ENCODE measurements at regions not wholly inside any gene's neighbourhood (a gene's known extent, or its start where the extent isn't known, plus 50 kb on each side); places are given as distances from the start of the nearest gene placed in this dataset.

DNA sequence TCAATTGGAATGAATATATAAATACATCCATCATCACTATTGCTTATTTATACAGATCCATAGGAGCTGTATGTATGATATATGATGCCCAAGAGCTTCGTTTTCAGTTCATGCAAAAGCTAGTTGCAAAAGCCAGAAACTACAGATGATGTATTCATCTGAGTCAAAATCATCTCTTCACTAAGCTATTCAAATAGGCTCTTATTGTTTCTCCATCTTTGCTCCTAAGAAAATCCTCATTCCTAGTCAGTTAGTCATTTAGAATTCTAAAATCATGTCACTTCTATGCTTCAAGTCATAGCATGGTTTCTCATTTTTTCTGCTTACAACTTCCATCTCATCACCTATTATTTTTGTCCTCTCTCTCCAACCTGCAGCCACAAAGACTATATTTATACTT lies 300.1 kb upstream of the TRAM1L1 start:
- H2BK120ac ChIP-seq (ENCODE audit: low read depth, low read length): no peak overlapping the region
- no peaks in the 10 kb centered on the region for H3K79me1 ChIP-seq (replicated peaks; ENCODE audit: low read length, poor library complexity, severe bottlenecking)
- no peak overlapping the region for H3K23ac ChIP-seq (ENCODE audit: low read length in 2 of 2)
- H3K9me3 ChIP-seq (ENCODE audit: control insufficient read depth, low read length): no peaks in the 10 kb centered on the region
- no peak overlapping the region for H3K4me2 ChIP-seq (ENCODE audit: low read length, poor library complexity, severe bottlenecking)
- no peak overlapping the region for H3K9ac ChIP-seq (ENCODE audit: low read length)
- H3K36me3 ChIP-seq (ENCODE audit: control insufficient read depth in 1 of 2, insufficient read depth in 2 of 2, low read depth in 1 of 2, low read length in 2 of 2): no peaks in the 10 kb centered on the region
- H4K8ac ChIP-seq (ENCODE audit: low read length): no peak overlapping the region
- no peak overlapping the region for H2AFZ ChIP-seq (ENCODE audit: low read depth, low read length)
- H3K4me3 ChIP-seq (ENCODE audit: insufficient read depth in 1 of 2, low read depth in 1 of 2, low read length in 2 of 2): no peak overlapping the region
- no peak overlapping the region for H2BK5ac ChIP-seq (ENCODE audit: low read depth, low read length, poor library complexity, severe bottlenecking)
- no peak for DNase-seq
- H3K4me1 ChIP-seq (ENCODE audit: control insufficient read depth, insufficient read depth, low read depth, low read length): no peaks in the 10 kb centered on the region
- H2BK12ac ChIP-seq (ENCODE audit: low read length in 2 of 2): no peak overlapping the region
- no peak overlapping the region for H3K14ac ChIP-seq (ENCODE audit: low read length in 2 of 2)
- no peak overlapping the region for H3K27ac ChIP-seq (ENCODE audit: low read length, poor library complexity, severe bottlenecking)
- no peak overlapping the region for H2BK15ac ChIP-seq (ENCODE audit: low read depth, poor library complexity, severe bottlenecking)
- no peak overlapping the region for H2AK5ac ChIP-seq (ENCODE audit: low read length, severe bottlenecking)
- H3K4ac ChIP-seq (ENCODE audit: low read depth in 1 of 2, low read length in 2 of 2): no peak overlapping the region
- H4K91ac ChIP-seq (ENCODE audit: low read length): no peak overlapping the region
- no peaks in the 10 kb centered on the region for H3K27me3 ChIP-seq (ENCODE audit: control insufficient read depth in 1 of 2, insufficient read depth in 1 of 2, low read length in 2 of 2)
- WGBS: 74% methylated on average over 1 of the region's 1 CpG
- H3K18ac ChIP-seq (ENCODE audit: low read depth in 1 of 2, low read length in 2 of 2): no peak overlapping the region

DNA sequence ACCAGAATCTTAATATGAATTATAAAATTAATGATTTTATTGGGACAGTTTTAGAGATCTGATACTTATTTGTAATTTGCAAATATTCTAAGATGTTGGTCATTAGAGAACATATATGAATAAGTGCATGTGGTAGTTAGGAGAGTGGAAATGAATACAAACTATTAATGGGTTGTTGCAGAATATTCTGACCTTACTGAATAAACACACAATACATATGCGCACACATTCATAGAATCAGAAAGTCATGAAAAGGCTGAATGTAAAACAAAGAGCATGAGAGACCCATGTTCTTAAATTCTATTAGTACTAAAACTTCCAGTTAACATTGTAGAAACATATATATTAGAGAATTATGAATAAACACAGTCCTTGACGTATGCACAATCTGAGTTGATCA lies 301.7 kb upstream of the TRAM1L1 start:
- no peak overlapping the region for H4K8ac ChIP-seq (ENCODE audit: low read length)
- H3K9me3 ChIP-seq (ENCODE audit: control insufficient read depth, low read length): no peaks in the 10 kb centered on the region
- H3K14ac ChIP-seq (ENCODE audit: low read length in 2 of 2): no peak overlapping the region
- H2BK120ac ChIP-seq (ENCODE audit: low read depth, low read length): no peak overlapping the region
- H3K4me1 ChIP-seq (ENCODE audit: control insufficient read depth, insufficient read depth, low read depth, low read length): no peaks in the 10 kb centered on the region
- H3K36me3 ChIP-seq (ENCODE audit: control insufficient read depth in 1 of 2, insufficient read depth in 2 of 2, low read depth in 1 of 2, low read length in 2 of 2): no peaks in the 10 kb centered on the region
- no peaks in the 10 kb centered on the region for H3K27me3 ChIP-seq (ENCODE audit: control insufficient read depth in 1 of 2, insufficient read depth in 1 of 2, low read length in 2 of 2)
- H2AFZ ChIP-seq (ENCODE audit: low read depth, low read length): no peak overlapping the region
- no peak overlapping the region for H3K23ac ChIP-seq (ENCODE audit: low read length in 2 of 2)
- H3K9ac ChIP-seq (ENCODE audit: low read length): no peak overlapping the region
- no peak overlapping the region for H3K4me3 ChIP-seq (ENCODE audit: insufficient read depth in 1 of 2, low read depth in 1 of 2, low read length in 2 of 2)
- no peak overlapping the region for H2BK15ac ChIP-seq (ENCODE audit: low read depth, poor library complexity, severe bottlenecking)
- no peak overlapping the region for H3K4ac ChIP-seq (ENCODE audit: low read depth in 1 of 2, low read length in 2 of 2)
- WGBS: no CpG with 5 or more reads among the region's 2 CpGs
- H3K27ac ChIP-seq (ENCODE audit: low read length, poor library complexity, severe bottlenecking): no peak overlapping the region
- no peaks in the 10 kb centered on the region for H3K79me1 ChIP-seq (replicated peaks; ENCODE audit: low read length, poor library complexity, severe bottlenecking)
- no peak overlapping the region for H2BK5ac ChIP-seq (ENCODE audit: low read depth, low read length, poor library complexity, severe bottlenecking)
- no peak overlapping the region for H3K18ac ChIP-seq (ENCODE audit: low read depth in 1 of 2, low read length in 2 of 2)
- DNase-seq: no peak
- no peak overlapping the region for H4K91ac ChIP-seq (ENCODE audit: low read length)
- no peak overlapping the region for H2AK5ac ChIP-seq (ENCODE audit: low read length, severe bottlenecking)
- H2BK12ac ChIP-seq (ENCODE audit: low read length in 2 of 2): no peak overlapping the region
- H3K4me2 ChIP-seq (ENCODE audit: low read length, poor library complexity, severe bottlenecking): no peak overlapping the region

DNA sequence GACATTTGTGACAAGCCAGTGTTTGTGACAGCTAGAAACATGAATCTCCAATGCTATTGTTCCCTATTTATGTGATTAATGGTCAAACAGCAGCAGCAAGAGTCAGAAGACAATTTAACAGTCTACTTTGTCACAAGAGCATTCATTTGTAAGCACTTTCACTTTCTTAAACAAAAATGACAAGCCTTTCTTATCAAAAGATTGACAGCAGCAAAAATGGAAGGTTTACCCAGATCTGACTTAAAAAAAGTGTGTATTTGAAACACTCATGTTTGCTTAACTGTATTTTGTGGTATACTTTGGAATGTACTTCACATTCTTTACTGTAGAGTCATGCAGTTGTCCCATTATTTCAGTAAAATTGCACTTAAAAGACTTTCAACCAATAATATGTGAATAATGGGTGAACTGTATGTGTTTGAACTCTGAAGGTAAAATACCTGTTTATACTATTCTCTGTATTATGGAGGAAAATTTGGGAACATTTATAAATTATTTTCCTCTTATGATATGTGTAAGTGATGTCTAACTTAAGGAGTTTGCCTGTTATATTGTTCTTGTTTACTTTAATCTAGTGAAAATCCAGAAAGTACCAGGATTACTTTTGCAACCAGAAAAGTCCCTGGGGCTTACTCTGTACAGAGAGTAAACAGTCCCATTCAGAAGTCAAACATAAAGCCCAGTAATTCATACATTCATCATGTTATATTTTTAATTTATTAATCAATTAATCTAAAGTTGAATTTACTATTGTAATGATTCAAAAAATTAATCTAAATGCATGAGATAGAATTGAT lies 314.9 kb upstream of the TRAM1L1 start:
- Histone ChIP-seq H3K9me3 (ENCODE audit: control insufficient read depth, low read length) (peaks cover 2% of the 10 kb centered on the region), H3K23ac (ENCODE audit: low read length in 2 of 2) (no peak overlapping the region), H2BK5ac (ENCODE audit: low read depth, low read length, poor library complexity, severe bottlenecking) (no peak overlapping the region), H2BK12ac (ENCODE audit: low read length in 2 of 2) (no peak overlapping the region), H3K4me1 (ENCODE audit: control insufficient read depth, insufficient read depth, low read depth, low read length) (no peaks in the 10 kb centered on the region), H2BK120ac (ENCODE audit: low read depth, low read length) (no peak overlapping the region), H3K9ac (ENCODE audit: low read length) (peak overlapping the region; percentile 3), H3K18ac (ENCODE audit: low read depth in 1 of 2, low read length in 2 of 2) (no peak overlapping the region), H2AK5ac (ENCODE audit: low read length, severe bottlenecking) (no peak overlapping the region), H4K8ac (ENCODE audit: low read length) (no peak overlapping the region), H2AFZ (ENCODE audit: low read depth, low read length) (no peak overlapping the region), H3K4me2 (ENCODE audit: low read length, poor library complexity, severe bottlenecking) (no peak overlapping the region), H3K27ac (ENCODE audit: low read length, poor library complexity, severe bottlenecking) (peak overlapping the region; percentile 68), H3K79me1 (replicated peaks; ENCODE audit: low read length, poor library complexity, severe bottlenecking) (no peaks in the 10 kb centered on the region), H3K36me3 (ENCODE audit: control insufficient read depth in 1 of 2, insufficient read depth in 2 of 2, low read depth in 1 of 2, low read length in 2 of 2) (no peaks in the 10 kb centered on the region), H3K14ac (ENCODE audit: low read length in 2 of 2) (no peak overlapping the region), H4K91ac (ENCODE audit: low read length) (no peak overlapping the region), H3K4me3 (ENCODE audit: insufficient read depth in 1 of 2, low read depth in 1 of 2, low read length in 2 of 2) (peak overlapping the region in 1 of 2 experiments; percentile 5), H3K4ac (ENCODE audit: low read depth in 1 of 2, low read length in 2 of 2) (no peak overlapping the region), H2BK15ac (ENCODE audit: low read depth, poor library complexity, severe bottlenecking) (no peak overlapping the region), H3K27me3 (ENCODE audit: control insufficient read depth in 1 of 2, insufficient read depth in 1 of 2, low read length in 2 of 2) (no peaks in the 10 kb centered on the region)
- DNase-seq: peak; percentile 82

DNA sequence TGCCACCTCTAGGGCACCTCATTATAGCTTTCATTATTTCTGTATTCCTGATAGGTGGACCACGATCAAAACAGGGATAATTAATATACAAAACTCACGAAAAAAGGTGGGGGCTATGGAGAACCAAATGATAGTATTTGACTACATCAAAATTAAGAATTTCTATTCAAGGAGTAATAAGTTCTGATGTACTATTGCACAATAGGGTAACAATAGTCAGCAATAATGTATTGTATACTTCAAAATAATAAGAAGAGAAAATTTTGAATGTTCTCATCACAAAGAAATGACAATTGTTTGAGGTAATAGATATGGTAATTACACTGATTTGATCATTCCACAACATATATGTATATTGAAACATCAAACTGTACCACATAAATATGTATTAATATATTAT lies 327.3 kb upstream of the TRAM1L1 start:
- H3K9ac ChIP-seq (ENCODE audit: low read length): no peak overlapping the region
- no CpG with 5 or more reads among the region's 2 CpGs for WGBS
- H3K9me3 ChIP-seq (ENCODE audit: control insufficient read depth, low read length): no peaks in the 10 kb centered on the region
- H3K14ac ChIP-seq (ENCODE audit: low read length in 2 of 2): no peak overlapping the region
- H3K79me1 ChIP-seq (replicated peaks; ENCODE audit: low read length, poor library complexity, severe bottlenecking): no peaks in the 10 kb centered on the region
- H3K4me2 ChIP-seq (ENCODE audit: low read length, poor library complexity, severe bottlenecking): no peak overlapping the region
- H3K36me3 ChIP-seq (ENCODE audit: control insufficient read depth in 1 of 2, insufficient read depth in 2 of 2, low read depth in 1 of 2, low read length in 2 of 2): no peaks in the 10 kb centered on the region
- no peak overlapping the region for H4K91ac ChIP-seq (ENCODE audit: low read length)
- no peak overlapping the region for H3K27ac ChIP-seq (ENCODE audit: low read length, poor library complexity, severe bottlenecking)
- no peak overlapping the region for H4K8ac ChIP-seq (ENCODE audit: low read length)
- peaks cover 2% of the 10 kb centered on the region for H3K4me1 ChIP-seq (ENCODE audit: control insufficient read depth, insufficient read depth, low read depth, low read length)
- H2BK120ac ChIP-seq (ENCODE audit: low read depth, low read length): no peak overlapping the region
- H2BK15ac ChIP-seq (ENCODE audit: low read depth, poor library complexity, severe bottlenecking): no peak overlapping the region
- no peak for DNase-seq
- no peak overlapping the region for H3K4me3 ChIP-seq (ENCODE audit: insufficient read depth in 1 of 2, low read depth in 1 of 2, low read length in 2 of 2)
- H3K4ac ChIP-seq (ENCODE audit: low read depth in 1 of 2, low read length in 2 of 2): no peak overlapping the region
- H2BK5ac ChIP-seq (ENCODE audit: low read depth, low read length, poor library complexity, severe bottlenecking): no peak overlapping the region
- H3K23ac ChIP-seq (ENCODE audit: low read length in 2 of 2): no peak overlapping the region
- H2AFZ ChIP-seq (ENCODE audit: low read depth, low read length): no peak overlapping the region
- no peak overlapping the region for H3K18ac ChIP-seq (ENCODE audit: low read depth in 1 of 2, low read length in 2 of 2)
- no peak overlapping the region for H2AK5ac ChIP-seq (ENCODE audit: low read length, severe bottlenecking)
- H2BK12ac ChIP-seq (ENCODE audit: low read length in 2 of 2): no peak overlapping the region
- no peaks in the 10 kb centered on the region for H3K27me3 ChIP-seq (ENCODE audit: control insufficient read depth in 1 of 2, insufficient read depth in 1 of 2, low read length in 2 of 2)
